GM13976 (cell line): ENCODE measurements at regions not wholly inside any gene's neighbourhood (a gene's known extent, or its start where the extent isn't known, plus 50 kb on each side); places are given as distances from the start of the nearest gene placed in this dataset.

Experiments
- DNase-seq: peaks from one replicate; pipeline ENCODE4 v3.0.0; 2012; ENCODE audit warnings: low spot score
- CTCF ChIP-seq: IDR thresholded peaks from 2 replicates; pipeline ENCODE4 v1.5.1; 2012; ENCODE audit warnings: borderline replicate concordance, mild to moderate bottlenecking; ENCODE audit not compliant: insufficient read depth; ENCODE audit errors: extremely low read depth, missing control alignments, control extremely low read depth
- in situ Hi-C: fragments of 300-500 bp; cut with MboI; formaldehyde crosslinking; loops from one replicate; pipeline ENCODE4 v1.12.0; 2022; ENCODE audit warnings: low sequenced_read_pairs, mixed read lengths, inconsistent platforms; ENCODE audit not compliant: unreplicated experiment

- no peak for TF ChIP-seq CTCF
- DNase-seq = no peak
- in situ Hi-C loops = no loop called here
These were observed 156.5 kb upstream of the ZNF507 start for GRCh38 chr19:32188921-32189320.

GRCh38 chr19:32189956-32190706, 155.3 kb upstream of the ZNF507 start:
- in situ Hi-C loops = no loop called here
- no peak for DNase-seq
- TF ChIP-seq CTCF = no peak

- in situ Hi-C loops = no loop called here
- no peak for DNase-seq
- TF ChIP-seq CTCF = no peak
These were observed 153.5 kb upstream of the ZNF507 start for GRCh38 chr19:32191921-32192320.

- TF ChIP-seq CTCF = no peak
- in situ Hi-C loops = no loop called here
These were observed 149.5 kb upstream of the ZNF507 start for GRCh38 chr19:32195706-32196610.

GRCh38 chr19:32196690-32197420, 148.6 kb upstream of the ZNF507 start:
- in situ Hi-C loops = no loop called here
- no peak for TF ChIP-seq CTCF
- DNase-seq = no peak

More at GRCh38 chr19:32195706-32196610, 149.5 kb upstream of the ZNF507 start:
- no peak for DNase-seq
